HG02870 (cell line): ENCODE measurements at regions not wholly inside any gene's neighbourhood (a gene's known extent, or its start where the extent isn't known, plus 50 kb on each side); places are given as distances from the start of the nearest gene placed in this dataset.

ENCODE experiments used
- ATAC-seq: cut with Tn5 transposase; IDR thresholded peaks from one replicate; pipeline ENCODE4 v1.9.1; 2021; ENCODE audit warnings: mild to moderate bottlenecking, moderate library complexity; ENCODE audit not compliant: unreplicated experiment

DNA sequence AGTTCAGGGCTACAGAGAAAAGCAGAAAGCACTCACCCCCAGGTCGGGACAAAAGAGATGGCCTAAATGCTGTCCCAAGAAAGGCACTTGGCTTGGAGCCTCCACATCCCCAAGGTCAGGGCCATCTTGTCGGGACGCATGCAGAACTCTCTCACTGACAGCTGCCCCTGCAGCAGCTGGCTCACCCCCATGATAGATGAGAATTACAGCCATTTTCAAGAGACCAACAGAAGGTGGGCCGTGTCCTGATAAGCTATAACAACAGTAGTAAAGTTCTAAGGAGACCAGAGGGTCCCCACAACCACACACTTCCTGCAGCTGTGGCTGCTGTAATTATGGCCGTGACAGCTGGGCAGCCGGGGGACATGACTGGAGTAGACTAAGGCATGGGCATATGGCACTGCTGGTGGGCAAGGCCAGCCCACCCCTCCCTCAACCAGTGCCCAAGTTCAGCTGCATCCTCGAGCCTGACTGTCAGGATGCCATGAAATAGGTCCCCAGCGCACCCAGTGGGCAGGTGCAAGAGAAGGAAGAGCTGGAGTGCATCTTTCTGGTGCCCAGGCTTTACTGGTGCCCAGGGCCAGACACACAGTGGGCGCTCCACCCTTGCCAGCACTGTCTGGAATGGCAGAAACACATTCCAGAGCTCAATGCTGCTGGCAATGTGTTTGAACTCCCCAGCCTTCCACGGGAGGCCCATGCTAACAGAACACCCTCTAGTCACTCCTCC lies 436.7 kb upstream of the ZNF507 start:
- ATAC-seq = no peak

DNA sequence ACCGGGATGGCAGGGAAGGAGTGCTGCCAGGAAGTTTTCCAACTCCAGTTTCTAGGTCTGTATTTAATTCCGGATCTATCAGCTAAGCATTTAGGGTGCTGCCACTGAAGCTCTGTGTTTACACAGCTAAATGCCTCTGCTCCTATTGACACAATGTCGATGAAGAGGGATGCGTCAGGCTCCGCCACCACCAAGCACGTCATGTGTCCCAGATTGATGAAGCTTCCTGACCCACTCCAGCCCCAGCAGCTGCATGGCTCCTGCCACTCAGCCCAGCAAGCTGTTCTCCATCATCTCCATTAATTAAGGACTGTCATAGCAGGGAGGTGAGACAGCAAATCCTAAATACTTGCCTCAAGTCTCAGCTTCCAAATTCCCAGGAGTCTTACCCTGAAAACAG lies 435.2 kb upstream of the ZNF507 start:
- ATAC-seq = no peak

DNA sequence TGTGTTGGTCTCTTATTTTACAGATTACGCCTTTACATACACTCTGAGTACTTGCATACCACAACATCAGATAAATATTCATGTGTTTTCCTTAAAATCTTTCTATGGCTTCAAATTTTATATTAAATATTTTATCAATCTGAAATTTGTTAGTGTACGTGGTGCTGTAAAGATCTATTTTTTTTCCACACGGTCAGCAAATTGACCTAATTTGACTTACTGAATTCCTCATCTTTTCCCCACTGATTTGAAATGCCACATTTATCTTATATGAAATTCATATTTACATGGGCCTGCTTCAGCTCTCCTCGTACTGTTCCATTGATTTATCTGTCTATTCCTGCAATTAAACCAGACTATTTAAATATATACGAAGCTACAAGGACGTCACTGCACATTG lies 433.8 kb upstream of the ZNF507 start:
- ATAC-seq = no peak

DNA sequence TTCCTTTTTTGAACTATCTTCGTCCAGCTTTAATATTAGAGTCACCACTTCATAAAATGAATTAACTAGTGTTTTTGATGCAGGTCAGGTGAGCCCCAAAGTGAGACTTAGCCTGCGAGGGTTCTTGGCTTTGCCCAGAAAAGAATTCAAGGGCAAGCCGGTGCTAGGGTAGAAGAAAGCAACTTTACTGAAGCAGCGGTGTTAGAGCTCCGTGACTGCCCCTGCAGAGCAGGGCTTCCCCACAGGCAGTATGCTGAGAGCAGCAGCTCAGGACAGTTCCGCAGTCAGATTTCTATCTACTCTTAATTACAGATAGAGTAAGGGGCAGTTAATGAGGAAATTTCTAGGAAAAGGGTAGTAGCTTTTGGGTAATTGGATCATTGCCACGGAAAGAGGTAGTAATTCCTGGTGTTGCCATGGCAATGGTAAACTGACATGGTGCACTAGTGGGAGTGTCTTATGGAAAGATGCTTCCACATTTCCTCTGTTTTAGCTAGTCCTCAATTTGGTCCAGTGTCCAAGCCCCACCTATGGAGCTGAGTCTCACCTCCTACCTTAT lies 432.2 kb upstream of the ZNF507 start:
- ATAC-seq = no peak

DNA sequence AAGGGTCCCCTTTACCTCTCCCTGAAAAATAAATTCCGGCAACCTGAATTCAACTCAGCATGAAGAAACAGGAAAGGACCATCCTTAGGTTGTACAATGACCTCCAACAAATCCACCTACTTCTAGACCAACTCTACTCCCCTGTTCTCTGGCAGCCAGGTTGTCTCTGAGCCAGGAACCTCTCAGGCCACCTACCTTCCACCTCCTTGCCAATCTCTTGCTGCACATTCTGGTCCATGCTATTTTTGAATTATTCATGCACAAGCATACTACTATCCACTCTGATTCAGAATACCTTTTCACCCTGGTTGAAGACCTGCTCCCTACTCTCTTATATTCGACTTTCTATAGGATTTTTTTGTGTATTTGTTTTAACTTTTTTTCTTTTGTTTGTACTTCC lies 415.0 kb upstream of the ZNF507 start:
- no peak for ATAC-seq

DNA sequence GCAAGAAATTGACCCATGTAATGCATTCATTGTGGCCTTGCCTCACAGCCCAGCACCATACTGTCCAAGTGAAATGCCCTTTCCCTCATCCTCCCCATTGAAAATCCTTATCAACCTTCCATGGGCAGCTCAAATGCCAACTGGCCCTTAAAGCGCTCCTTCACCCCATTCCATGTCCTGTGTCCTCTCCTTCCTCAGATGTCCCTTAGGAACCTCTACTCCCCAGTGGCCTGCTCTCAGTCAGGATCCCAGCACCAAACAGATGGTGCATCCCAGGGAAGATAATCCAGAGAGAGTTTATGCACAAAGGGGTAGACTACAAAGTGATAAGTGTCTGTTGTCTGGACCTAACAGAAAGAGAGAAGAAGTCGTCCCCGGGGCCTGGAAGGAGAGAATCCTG lies 407.4 kb upstream of the ZNF507 start:
- ATAC-seq = no peak

DNA sequence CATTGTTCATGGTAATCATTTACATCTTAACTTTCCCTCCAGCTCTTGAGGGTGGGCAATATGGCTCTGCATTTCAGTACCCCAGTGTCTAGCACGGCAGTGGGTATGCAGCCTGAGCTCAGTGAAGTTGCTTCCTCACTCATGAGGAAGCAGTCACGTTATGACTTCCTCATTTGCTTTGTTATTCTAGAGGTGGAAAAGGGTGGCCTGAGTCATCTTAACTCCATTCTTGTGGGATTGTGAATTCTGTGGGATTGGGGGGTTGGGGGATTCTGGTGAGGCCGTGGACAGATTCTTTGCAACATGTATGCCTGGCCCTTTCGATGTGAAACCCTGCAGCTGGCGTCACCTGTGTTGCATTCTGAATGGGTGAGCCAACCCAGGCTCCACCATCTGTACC lies 406.7 kb upstream of the ZNF507 start:
- ATAC-seq = no peak

DNA sequence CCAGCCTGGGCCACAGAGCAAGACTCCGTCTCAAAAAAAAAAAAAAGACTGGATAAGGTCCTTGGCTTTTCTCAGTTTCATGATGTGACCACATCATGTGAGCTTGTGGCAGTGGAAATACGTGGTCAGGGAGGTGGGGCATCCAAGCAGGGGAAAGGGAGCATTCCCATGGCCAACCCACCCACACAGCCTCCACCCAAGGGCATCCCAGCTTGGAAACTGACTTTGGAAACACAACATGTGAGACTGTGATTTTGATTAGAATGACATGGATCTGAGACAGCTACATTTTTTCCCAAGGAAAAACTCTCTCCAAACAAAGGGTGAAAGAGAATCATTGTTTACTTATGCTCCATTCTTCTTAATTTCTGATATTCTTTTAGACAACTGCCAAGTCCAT lies 405.0 kb upstream of the ZNF507 start:
- no peak for ATAC-seq

DNA sequence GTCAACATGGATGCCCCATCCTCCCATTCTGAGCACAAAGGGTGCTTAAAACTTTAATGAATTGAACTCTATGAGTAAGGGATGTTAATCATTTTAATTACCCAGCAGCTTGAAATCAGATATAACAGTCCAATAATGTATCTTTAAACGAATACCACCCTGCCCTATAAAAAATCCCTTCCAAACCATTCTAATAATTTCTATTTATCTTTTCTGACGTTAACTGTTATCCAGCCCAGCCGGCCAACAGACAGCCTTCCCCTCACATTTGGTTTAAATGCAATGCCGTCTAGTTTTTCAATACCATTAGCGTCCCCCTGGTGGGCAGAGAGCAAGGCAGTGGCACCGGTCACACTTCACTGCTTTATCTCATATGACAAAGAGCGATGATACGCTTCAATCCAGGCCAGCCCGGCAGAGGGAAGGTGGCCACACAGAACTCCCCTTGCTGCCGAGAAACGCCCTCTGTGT lies 402.2 kb upstream of the ZNF507 start:
- ATAC-seq = no peak

DNA sequence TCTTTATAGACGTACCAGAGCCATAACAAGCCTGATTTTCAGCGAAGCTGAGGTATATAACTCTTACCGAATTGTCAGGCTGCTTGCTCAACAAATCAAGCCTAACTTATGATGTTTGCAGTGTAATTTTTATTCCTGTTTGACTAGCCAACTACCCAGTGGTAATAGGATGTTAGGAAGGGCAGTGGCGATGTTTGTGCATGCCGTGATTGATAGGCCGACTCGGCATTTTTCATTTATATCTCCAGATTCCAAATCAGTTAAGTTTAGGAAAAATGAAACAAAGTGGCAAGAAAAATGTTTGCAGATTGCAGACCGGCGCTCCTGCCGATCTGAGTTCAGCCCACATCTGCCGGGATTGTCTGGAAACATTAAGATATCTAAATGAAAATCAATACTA lies 401.6 kb upstream of the ZNF507 start:
- ATAC-seq = no peak

DNA sequence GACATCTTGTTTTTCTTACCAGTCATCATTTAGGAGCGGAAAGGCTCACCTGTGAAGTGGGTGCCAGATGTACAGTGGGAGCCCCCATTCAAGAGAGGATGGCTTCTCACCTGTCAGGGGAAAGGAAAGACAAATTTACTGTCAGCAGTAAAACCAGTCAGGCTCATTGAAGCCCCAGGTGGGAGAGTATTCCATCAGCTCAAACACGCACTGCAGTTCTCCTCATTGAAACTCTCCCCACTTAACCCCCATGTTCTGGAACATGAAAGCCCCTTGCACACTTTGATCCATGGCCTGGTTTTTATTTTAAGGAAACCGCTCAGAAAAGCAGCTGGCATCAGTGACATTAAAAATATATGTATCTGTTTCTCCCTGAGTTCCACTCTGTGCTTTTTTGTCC lies 401.1 kb upstream of the ZNF507 start:
- no peak for ATAC-seq

DNA sequence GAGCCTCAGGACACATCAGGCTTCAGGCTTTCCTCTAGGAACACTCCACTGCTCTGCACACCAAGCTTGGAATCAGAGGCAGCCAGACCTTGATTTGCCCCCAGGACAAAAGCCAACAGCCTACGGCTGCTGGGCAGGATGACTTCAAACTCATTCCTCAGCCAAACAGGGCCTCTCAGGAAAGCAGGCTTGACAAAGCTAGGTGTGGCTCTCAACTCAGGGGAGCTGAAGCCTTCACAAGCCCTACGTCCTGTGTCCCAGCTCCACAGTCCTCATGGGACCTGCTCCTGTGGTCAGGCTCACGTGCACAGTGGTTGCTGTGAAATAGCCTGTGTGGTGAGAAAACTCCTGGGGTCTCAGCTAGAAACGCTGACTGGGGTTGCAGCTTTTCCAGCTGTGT lies 398.9 kb upstream of the ZNF507 start:
- no peak for ATAC-seq

DNA sequence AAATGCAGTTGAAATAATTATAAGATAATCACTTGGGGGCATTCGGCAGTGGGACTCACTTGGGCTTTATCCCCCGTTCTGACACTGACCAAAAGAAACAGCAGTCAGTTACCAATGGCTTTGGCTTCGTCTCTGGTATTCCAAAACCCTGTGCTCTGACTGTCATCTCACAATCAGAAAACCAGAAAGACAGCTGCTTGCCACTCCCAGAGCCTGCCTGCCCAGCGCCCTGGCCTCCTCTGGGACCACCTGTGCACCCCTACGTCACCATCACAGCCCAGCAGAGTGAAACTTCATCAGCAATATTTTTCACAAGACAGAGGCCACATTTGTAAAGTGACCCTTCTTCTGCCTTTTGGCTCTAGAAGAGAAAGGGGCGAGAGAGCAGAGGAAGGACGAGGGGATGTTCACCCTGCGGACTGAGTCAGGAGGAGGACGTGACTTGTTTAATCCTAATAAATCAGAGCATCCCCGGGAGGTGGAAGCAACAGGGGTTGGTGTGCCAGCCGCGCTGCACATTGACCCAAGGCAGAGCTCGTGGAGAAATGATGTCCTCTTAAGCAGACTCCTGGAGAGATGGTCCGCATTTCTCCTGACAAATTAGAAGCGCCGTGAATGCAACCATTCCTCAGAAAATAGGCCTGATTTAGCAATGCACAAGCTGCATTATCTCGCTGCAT lies 397.8 kb upstream of the ZNF507 start:
- no peak for ATAC-seq

DNA sequence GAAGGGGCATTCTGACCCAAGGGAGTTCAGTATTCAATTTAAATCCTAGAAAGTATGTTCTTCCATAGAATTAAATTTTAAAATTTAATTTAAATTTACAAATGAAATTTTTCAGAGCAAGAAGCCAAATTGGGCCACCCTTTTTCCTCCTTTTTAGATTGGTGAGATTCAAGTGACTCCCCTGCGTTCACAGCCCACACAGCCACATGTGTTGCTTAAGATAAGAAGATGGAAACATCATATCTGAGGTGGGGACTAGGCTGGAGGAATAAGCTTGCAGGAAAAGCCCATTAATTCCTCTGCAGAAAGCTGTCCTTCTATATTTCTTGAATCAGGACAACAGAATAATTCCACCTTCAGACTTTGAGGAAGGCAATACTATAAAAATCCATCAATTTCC lies 392.7 kb upstream of the ZNF507 start:
- no peak for ATAC-seq

DNA sequence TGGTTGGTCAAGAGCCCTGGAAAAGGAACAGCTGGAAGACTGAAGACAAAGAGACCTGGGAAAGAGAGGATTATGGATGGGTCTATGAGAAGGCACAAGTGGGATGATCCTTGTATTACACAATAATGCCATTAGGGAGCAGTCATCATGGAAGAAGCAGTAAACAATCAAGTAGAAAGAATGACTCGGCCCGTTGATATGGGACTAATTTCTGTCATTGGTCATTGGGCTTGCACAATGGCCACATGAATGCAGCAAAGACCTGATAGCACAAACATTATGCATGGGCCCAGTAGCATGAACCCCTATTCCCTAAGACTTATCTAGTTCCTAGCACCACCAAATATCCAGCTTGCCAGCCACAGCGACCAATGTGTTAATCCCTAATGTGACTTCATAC lies 390.3 kb upstream of the ZNF507 start:
- no peak for ATAC-seq

DNA sequence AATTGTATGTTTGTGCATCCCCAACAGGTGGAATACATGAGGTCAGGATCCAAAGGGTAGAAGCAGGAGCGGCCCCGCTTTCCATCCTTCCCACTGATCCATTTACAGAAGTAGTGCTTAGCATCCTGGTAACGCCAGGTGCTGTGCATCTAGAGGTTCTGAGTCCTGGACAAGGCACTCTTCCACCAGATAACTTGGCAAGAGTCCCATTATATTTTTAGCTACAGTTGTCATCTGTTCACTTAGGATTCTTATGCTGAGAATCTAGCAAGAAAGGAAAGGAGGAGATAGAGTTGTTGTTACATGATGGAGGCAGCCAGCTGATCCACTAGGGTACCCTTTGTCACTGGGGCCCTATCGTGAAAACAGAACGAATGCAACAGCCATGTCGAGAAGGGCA lies 389.5 kb upstream of the ZNF507 start:
- no peak for ATAC-seq

DNA sequence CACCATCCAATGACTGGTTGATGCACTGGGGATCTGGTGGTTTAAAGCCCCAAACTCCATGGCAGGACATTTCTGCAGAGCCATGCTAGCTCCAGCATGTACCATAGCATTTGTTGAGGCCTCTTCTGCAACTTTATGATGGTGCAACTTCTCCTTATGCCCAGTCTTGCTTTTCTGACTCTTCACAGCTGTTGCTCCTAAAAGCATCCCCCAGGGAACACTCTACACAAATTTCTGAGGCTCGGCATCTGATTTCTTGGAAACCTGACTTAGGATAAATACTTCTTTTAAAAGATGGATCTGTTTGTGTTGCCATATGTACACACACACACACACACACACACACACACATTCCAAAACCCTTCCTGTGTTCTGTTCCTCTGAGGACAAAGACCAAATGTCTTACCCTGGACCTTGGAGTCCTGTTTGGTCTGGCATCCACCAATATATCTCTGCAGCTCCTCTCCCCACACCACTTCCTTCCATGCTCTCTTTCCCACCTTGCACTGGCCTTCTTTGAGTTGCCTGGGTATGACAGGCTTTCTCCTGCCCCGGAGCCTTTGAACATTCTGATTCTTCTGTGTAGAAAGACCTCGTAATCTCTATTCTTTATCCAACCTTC lies 388.5 kb upstream of the ZNF507 start:
- ATAC-seq = no peak

DNA sequence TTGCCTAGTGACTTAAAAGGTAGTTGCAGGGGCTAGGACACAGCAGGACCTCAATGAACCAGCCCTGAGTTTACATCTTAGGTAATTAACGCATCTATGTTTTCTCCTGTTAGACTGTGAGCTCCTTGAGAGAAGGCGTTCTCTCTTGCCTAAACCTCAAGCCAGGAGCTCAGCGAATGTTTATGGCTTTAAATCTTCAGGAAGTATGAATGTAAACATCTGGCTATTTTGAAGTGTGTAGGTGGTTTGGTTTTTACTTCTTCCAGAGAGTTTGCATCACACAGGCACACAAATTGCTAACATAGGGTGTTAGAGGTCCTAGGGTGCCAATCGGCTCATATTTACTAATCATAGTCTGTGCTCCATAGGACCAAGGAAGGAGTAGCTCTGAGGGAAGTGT lies 387.7 kb upstream of the ZNF507 start:
- no peak for ATAC-seq

DNA sequence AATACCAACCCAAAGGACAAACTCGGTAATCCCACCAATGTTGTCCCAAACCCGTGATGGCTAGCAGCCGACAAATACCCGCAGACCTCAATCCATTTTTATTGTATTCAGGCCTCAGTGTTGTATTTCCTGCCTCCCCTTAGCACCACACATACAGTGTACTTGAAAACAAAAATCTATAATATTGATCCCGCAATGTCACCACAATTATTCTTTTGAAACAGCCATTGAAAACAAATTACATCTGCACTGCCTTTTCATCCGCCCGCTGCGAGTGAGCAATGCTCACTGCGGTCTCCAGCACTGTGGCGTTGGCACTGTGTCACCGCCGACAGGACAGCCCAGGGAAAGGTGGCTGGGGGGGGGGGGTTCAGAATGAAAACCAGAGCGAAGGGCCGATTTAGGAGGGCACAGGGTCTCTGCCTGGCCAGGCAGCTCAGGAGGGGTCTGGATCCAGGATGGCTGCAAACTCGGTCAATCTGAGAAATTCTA lies 385.8 kb upstream of the ZNF507 start:
- ATAC-seq = no peak

DNA sequence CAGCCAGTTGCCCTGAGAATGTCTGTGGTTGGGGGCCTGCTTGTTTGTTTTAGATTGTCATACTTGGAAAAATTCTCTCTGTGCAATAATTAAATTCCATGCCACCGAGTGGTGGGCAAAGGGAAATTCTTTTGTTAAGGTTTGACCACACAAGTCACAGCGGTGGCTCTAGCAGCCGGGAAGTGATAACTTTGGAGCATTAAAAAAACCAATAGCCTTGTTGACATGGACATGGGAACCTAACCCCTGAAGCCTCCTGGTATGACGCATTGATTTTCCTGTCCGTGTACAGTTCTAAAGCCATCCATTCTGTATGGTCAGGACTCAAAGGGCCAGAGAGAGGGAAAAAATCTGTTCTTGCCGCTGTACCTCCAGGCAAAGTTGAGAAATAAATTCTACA lies 384.9 kb upstream of the ZNF507 start:
- no peak for ATAC-seq

DNA sequence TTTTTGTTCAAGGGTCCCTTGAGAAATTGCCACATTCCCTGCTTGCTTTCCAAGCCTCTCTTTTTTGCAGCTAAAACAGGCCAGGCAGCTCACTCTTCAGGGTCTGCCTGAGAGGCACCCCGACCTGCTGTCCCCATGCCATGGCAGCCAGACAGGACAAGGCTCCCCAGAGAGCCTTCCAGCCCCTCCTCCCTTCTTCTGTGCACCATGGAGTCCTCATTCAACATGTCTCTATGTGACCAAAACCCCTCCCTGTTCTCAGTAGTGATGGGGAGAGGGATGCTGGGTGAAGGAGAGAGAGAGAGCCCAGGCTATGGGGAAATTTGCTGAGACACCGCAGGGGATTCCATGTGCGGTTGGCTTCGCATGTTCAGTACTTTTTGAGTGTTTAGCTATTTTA lies 384.2 kb upstream of the ZNF507 start:
- no peak for ATAC-seq

DNA sequence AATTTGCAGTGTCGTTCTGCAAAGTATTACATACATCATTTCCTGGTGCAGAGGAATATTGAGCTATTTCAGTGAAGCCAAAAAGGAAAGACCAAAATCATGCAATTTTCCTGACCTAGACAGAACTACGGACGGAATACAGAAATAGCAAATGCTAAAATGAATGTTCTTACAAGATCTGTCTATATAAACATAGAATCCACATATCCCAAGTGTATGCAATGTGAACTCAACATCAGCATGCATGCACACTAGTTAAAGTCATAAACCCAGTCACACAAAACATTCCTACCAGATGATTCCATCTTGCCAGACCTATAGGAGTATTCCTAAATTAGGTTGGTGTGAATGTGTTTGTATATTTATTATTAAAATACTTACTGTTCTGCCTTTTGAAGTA lies 383.7 kb upstream of the ZNF507 start:
- ATAC-seq = no peak
